Urinary bladder (tissue), 3 donors: ENCODE measurements at regions not wholly inside any gene's neighbourhood (a gene's known extent, or its start where the extent isn't known, plus 50 kb on each side); places are given as distances from the start of the nearest gene placed in this dataset.
"Not testable (repeated sequence)": the region's sequence is repeated elsewhere in the genome, so short reads cannot be mapped to it uniquely, and the experiment has no call there.

Experiments used
- DNase-seq: peaks from one replicate; pipeline ENCODE4 v3.0.0-alpha.2; 2015; ENCODE audit errors: extremely low spot score
- H3K27ac ChIP-seq: one replicate; pipeline ENCODE4 v1.5.1; 2013; ENCODE audit warnings: low read depth, mild to moderate bottlenecking, moderate library complexity
- H3K36me3 ChIP-seq: one replicate; pipeline ENCODE4 v1.6.1; 2013; ENCODE audit warnings: mild to moderate bottlenecking, moderate library complexity; ENCODE audit not compliant: insufficient read depth
- H3K4me1 ChIP-seq: one replicate; pipeline ENCODE4 v1.6.1; 2013; ENCODE audit warnings: mild to moderate bottlenecking, moderate library complexity; ENCODE audit not compliant: insufficient read depth
- H3K4me3 ChIP-seq: one replicate; pipeline ENCODE4 v1.5.1; 2013; ENCODE audit warnings: low read depth, low read length
- WGBS: extraction: QIAGEN DNeasy Blood & Tissue Kit; methylation state at CpG from one replicate; pipeline ENCODE4 v1.1.7; 2013; 5-methylcytosine and 5-hydroxymethylcytosine counted together
- donor health status: healthy with polysubstance abuse.
- donor health status: healthy.

GRCh38 chr6:27667657-27668441 lies 194.9 kb upstream of the ZNF184 start:
- Histone ChIP-seq H3K27ac (no peak overlapping the region), H3K4me3 (no peak overlapping the region), H3K4me1 (no peaks in the 10 kb centered on the region), H3K36me3 (no peaks in the 10 kb centered on the region)
- 5% methylated on average over 22 of the region's 22 CpGs for WGBS
- DNase-seq = no peak

DNA sequence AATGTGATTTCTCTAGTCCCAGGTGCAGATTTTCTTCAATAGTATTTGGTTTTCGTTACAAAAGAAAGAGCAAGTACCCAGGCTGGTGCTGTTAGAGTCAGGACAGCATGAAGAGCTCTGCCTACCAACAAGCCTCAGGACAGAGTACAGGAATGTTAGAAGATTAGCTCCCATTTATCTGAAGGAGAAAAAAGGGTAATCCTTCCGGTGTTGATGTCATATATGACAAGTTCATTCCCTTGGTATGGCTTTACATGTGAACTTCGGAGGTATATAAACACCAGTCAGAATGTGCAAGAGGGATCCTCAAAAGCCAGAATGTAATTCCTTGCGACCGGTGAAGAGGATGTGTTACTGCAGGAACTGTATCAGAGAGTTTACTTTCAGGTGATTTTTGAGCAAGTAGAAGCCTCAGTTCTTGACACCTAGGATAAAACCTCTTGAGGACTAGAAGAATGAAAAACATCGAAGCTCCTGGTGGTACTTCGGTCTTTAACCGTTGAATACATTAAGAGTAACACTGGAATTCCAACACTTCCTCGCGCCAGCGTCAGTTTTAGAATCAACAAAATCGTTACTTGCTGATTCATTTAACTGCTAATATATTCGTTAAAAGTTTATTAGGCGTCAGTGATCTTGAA lies 194.2 kb upstream of the ZNF184 start:
- no peaks in the 10 kb centered on the region for H3K36me3 ChIP-seq
- 8% methylated on average over 14 of the region's 14 CpGs for WGBS
- no peaks in the 10 kb centered on the region for H3K4me1 ChIP-seq
- no peak overlapping the region for H3K27ac ChIP-seq
- no peak for DNase-seq
- H3K4me3 ChIP-seq = no peak overlapping the region

DNA sequence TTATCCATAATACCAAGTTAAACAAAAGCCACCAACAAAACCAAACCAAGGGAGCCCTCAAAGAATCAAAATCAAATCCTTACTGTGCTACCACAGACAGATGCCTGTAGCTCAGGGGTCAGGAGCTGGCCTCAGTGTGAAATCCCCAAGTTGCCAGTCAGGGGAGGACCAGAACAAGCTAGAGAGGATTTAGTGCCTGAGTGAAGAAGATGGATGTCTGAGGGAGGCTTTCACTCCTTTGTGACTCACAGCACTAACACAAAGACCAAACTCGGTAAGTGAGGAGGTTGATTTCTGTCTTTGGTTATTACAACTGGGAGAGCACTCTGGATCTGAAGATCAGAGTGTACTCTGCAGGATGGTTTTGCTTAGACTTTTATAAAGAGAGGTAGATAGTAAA lies 189.9 kb upstream of the ZNF184 start:
- Histone ChIP-seq H3K36me3 (no peaks in the 10 kb centered on the region), H3K4me3 (no peak overlapping the region), H3K27ac (no peak overlapping the region), H3K4me1 (no peaks in the 10 kb centered on the region)
- 33% methylated on average over 1 of the region's 1 CpG for WGBS
- DNase-seq = no peak

DNA sequence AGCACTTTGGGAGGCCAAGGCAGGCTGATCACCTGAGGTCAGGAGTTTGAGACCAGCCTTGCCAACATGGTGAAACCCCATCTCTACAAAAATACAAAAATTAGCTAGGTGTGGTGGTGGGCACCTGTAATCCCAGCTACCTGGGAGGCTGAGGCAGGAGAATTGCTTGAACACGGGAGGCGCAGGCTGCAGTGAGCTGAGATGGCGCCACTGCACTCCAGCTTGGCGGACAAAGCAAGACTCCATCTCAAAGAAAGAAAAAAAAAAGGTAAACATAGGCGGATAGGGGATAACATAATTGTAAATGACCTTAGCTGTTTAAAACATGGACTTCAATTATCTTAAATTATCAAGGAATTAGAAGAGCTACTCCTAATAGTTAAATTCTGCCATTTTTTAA lies 189.3 kb upstream of the ZNF184 start:
- DNase-seq, H3K4me3 ChIP-seq, H3K27ac ChIP-seq, H3K36me3 ChIP-seq, H3K4me1 ChIP-seq: not testable (repeated sequence)
- WGBS = 91% methylated on average over 5 of the region's 5 CpGs

DNA sequence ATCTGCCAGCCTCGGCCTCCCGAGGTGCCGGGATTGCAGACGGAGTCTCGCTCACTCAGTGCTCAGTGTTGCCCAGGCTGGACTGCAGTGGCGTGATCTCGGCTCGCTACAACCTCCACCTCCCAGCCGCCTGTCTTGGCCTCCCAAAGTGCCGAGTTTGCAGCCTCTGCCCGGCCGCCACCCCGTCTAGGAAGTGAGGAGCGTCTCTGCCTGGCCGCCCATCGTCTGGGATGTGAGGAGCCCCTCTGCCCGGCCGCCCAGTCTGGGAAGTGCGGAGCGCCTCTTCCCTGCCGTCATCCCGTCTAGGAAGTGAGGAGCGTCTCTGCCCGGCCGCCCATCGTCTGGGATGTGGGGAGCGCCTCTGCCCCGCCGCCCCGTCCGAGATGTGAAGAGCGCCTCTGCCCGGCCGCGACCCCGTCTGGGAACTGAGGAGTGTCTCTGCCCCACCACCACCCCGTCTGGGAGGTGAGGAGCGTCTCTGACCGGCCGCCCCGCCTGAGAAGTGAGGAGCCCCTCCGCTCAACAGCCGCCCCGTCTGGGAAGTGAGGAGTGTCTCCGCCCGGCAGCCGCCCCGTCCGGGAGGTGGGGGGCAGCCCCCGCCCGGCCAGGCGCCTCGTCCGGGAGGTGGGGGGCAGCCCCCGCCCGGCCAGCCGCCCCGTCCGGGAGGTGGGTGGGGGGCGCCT lies 180.4 kb upstream of the ZNF184 start:
- WGBS = 26% methylated on average over 60 of the region's 60 CpGs
- H3K27ac ChIP-seq, H3K4me3 ChIP-seq, DNase-seq, H3K4me1 ChIP-seq, H3K36me3 ChIP-seq: not testable (repeated sequence)

DNA sequence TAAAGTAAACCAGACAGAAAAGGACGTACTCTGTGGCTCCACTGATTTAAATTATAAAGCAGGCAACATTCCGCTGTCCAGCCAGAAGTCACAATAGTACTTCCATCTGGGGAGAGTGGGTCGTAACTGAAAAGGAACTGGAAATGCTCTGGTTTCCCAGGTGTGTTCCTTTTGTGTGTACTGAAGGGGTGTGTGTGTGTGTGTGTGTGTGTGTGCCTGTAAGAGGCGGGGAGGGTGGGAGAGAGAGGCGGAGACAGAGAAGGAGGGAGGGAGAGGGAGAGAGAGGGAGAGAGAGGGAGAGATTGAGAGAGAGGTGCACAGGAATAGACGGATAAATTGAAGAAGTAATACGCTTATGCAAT lies 178.4 kb upstream of the ZNF184 start:
- no peak for DNase-seq
- H3K4me3 ChIP-seq = no peak overlapping the region
- 15% methylated on average over 7 of the region's 7 CpGs for WGBS
- H3K36me3 ChIP-seq = no peaks in the 10 kb centered on the region
- H3K4me1 ChIP-seq = no peaks in the 10 kb centered on the region
- H3K27ac ChIP-seq = no peak overlapping the region

DNA sequence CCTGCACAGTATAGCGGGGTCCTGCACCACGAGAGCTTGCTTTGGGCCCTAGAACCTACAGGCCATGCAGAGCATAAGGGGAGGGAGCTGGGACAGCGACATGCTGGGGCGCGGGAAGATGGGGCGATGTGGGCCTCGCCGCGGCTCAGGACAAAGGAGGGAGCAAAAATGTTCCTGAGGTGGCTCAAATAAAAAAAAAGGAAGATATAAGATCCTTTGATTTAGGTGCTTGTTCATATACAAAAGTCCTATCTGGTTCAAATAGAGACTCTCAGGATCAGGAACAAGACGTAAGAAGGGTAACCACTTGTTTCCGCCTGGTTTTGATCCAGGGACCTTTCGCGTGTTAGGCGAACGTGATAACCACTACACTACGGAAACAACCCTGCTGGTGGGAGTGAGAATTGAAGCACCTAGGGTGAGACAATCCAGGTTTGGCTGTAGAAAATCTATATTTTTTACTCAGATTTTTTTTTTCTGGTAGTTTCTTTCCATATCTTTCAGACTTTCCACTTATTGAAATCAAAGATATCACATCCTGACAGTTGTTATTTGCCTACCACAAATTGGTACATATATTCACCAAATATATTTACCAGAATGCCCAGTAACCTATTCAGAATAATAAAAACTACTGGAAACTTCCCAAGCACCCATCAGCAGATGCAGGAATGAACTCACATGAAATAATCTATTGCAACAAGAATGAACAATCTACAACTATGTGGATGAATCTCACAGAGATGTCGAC lies 177.9 kb upstream of the ZNF184 start:
- H3K36me3 ChIP-seq = no peaks in the 10 kb centered on the region
- DNase-seq = no peak
- WGBS = 4% methylated on average over 17 of the region's 17 CpGs

GRCh38 chr6:27644528-27644927 lies 171.6 kb upstream of the ZNF184 start:
- no peak for DNase-seq
- Histone ChIP-seq H3K4me1 (no peaks in the 10 kb centered on the region), H3K36me3 (no peaks in the 10 kb centered on the region), H3K27ac (no peak overlapping the region), H3K4me3 (no peak overlapping the region)
- WGBS = 61% methylated on average over 6 of the region's 6 CpGs

More for the DNA sequence above, 177.9 kb upstream of the ZNF184 start:
- no peak overlapping the region for H3K27ac ChIP-seq
- H3K4me3 ChIP-seq = no peak overlapping the region
- H3K4me1 ChIP-seq = no peaks in the 10 kb centered on the region

- DNase-seq = no peak
- H3K4me3 ChIP-seq = no peak overlapping the region
- H3K36me3 ChIP-seq = no peaks in the 10 kb centered on the region
- 88% methylated on average over 12 of the region's 12 CpGs for WGBS
- no peaks in the 10 kb centered on the region for H3K4me1 ChIP-seq
- no peak overlapping the region for H3K27ac ChIP-seq
These were observed 170.0 kb upstream of the ZNF184 start for GRCh38 chr6:27642744-27643456.

- H3K36me3 ChIP-seq, H3K27ac ChIP-seq, H3K4me1 ChIP-seq, DNase-seq, H3K4me3 ChIP-seq: not testable (repeated sequence)
- 80% methylated on average over 4 of the region's 4 CpGs for WGBS
These were observed 163.0 kb upstream of the ZNF184 start for GRCh38 chr6:27635886-27636285.

DNA sequence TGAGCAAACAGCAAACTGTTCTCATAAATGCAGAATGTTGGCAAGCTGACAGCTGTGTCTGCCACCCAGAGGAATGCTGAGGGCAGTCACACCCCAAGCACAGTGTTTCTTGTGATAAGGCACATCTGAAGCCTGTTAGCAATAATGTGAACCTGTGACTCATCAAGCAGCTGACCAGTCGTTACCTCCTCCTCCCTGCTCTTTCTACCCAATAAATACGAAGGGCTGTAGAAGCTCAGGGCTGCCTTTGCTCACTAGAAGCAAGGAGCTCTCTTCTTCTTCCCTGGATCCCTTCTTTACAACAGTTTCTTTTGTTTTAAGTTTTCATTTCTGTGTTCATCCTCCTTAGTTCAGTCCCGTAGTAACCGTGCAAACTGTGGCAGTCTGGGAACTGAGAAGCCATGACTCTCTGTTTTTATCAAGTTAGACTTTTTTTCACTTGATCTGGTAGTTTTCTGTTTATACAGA lies 160.3 kb upstream of the ZNF184 start:
- H3K4me1 ChIP-seq, H3K4me3 ChIP-seq, H3K36me3 ChIP-seq, DNase-seq, H3K27ac ChIP-seq: not testable (repeated sequence)
- WGBS = 74% methylated on average over 4 of the region's 4 CpGs

DNA sequence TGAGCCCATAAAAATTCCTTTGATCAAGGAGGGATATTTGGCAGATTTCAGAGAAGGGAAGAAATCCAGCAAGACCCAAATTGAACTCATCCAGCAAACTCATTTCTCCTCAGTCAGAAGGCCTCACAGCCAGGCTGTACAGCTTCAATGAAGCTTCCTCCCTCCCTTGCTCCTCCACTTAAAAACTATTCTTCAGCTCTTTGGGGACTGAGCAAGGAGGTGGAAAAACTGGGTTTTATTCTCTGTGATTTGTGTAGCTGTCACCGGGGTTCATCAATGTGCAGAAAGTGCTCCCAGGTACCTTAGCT lies 158.7 kb upstream of the ZNF184 start:
- Histone ChIP-seq H3K4me1 (no peaks in the 10 kb centered on the region), H3K27ac (no peak overlapping the region), H3K4me3 (no peak overlapping the region), H3K36me3 (no peaks in the 10 kb centered on the region)
- 89% methylated on average over 1 of the region's 1 CpG for WGBS
- no peak for DNase-seq
